Stimulated activated CD4-positive, alpha-beta T cell treated with anti-CD3 and anti-CD28 coated beads, Interleukin-1b, Interleukin-23, amount 100 ng/mL, for 24 hours (primary cell): ENCODE measurements at regions not wholly inside any gene's neighbourhood (a gene's known extent, or its start where the extent isn't known, plus 50 kb on each side); places are given as distances from the start of the nearest gene placed in this dataset.
"Not testable (repeated sequence)": the region's sequence is repeated elsewhere in the genome, so short reads cannot be mapped to it uniquely, and the experiment has no call there.

Source experiments
- DNase-seq, 4 experiments: peaks; one replicate each; pipeline ENCODE4 v3.0.0-alpha.2; 2020; ENCODE audit warnings: low read depth in 4 of 4, low spot score in 1 of 4

DNA sequence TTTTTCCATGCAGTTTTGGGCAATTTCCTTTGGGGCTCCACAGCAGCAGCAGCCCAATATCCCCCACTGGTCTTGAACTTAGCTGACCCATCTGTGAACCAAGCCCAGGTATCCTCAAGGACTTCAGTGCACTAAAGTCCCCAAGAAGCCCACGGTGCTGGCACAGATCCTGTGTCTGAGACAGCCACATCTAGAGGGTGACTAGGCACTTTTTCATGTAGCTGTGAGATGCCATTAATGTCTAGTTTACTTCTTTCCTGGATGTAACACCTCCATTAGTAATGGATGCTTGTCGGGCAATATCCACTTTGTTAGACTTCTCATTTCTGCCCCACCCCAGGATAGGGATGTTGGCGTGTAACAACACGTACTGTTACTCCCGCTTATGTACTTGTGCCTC, 117.9 kb downstream of the GPCPD1 start:
- DNase-seq: no peak

GRCh38 chr20:5491455-5491854, 119.4 kb downstream of the GPCPD1 start:
- DNase-seq: no peak

- no peak for DNase-seq
Observed at GRCh38 chr20:5489601-5490000, 121.2 kb downstream of the GPCPD1 start.

DNA sequence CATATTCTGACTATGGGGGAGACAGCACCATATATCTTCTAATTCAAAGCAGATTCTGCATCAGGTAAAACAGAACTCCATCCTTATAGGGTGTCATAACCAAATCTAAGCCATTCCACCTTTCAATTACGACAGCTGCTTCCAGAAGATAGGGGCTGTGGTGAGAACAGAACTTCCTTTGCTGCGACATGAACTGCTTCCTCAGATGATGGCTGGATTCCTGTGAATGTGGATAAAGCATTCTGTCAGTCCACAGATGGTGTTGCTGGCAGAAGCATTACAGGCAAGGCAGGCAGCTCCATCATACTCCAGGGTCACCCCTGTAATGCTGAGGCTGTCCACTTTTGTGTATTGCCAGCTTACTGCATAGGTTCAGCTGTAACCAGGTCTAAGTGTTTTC, 122.0 kb downstream of the GPCPD1 start:
- DNase-seq: no peak

DNA sequence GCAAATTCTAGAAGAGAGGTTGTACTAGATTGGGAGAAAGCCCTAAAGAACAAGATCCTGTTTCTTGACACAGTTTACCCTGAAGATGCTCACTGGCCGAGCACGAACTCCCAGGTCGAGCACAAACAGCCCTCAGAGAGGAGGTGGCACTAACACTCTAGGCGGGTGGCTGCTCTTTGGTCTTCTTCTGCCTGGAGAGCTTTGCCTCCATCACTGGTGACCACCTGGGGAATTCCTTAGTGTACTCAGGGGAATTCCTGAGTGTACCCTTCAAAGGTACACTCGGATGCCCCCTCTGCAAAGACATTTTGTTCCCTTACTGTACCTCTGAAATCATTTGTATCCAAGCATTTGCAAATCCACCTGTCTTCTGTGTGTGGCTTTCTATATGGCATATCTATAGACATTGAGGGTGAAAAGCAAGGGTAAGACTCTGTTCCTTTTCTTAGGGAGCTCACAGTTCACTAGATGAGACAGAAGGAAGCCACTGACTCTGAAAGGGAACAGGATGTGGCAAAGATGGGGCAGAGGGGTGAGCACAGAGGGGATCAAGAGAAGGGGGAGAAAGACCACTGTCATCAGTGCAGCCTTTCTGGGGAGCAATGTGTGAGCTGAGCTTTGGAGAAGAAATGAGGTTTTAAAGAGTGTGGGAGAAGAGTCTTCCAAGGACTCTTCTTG, 124.3 kb downstream of the GPCPD1 start:
- no peak for DNase-seq

GRCh38 chr20:5484926-5485325, 125.9 kb downstream of the GPCPD1 start:
- DNase-seq: no peak

DNA sequence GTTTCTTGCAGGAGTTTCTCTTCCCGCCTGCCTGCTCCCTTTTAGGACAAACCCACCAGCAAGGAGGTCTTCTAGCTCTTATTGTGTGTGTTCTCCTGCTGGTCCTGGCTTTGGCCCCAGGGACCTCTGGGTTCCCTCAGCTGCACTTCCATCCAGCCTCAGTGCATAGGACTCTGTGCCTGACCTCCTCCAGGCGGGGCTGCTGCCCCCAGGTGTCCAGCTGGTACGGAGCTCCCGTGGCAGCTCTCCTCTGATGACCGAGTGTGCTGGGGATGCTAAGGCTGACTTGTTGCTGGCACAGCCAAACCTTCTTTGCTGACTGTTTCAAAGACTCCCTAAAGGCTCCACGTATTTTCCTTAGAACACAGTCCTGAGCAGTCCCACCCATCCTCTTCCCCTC, 126.5 kb downstream of the GPCPD1 start:
- DNase-seq: no peak

DNA sequence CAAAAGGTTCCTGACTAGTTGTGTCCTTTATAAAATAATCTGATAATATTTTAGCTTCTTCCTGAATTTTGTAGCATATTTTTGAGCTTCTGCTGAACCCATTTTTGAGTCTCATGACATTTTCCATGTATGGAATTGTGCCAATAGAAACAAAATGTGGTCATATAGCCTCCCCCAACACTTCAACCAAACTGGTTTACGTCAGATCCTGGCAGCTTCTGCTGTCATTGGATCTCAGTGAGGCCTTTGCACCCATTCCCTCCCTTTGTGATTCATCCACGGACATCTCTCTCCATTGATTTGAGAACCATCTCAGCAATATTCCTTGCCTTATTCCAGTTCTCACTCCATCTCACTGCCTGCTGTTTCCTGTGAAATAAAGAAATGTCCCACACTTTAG, 128.0 kb downstream of the GPCPD1 start:
- no peak for DNase-seq

DNA sequence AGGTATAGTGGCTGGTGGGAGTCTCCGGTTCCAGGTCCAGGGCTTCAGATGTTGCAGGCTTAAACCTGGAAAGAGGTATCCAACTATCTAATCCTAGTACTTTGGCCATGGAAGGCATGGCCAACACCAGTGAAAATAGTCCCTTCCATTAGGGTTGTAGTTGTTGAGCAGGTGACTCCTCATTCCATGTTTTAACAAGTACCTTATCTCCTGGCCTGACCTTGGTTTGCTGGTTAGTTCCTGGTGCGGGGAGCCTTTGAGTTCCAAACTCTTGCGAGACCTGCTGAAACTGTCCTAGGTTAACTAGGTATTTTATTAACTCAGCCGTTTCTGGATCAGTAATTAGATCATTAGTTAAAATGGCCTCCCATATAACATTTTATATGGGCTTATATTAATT, 128.9 kb downstream of the GPCPD1 start:
- DNase-seq: no peak

- DNase-seq: no peak
Observed at GRCh38 chr20:5480824-5481600, 129.8 kb downstream of the GPCPD1 start.

DNA sequence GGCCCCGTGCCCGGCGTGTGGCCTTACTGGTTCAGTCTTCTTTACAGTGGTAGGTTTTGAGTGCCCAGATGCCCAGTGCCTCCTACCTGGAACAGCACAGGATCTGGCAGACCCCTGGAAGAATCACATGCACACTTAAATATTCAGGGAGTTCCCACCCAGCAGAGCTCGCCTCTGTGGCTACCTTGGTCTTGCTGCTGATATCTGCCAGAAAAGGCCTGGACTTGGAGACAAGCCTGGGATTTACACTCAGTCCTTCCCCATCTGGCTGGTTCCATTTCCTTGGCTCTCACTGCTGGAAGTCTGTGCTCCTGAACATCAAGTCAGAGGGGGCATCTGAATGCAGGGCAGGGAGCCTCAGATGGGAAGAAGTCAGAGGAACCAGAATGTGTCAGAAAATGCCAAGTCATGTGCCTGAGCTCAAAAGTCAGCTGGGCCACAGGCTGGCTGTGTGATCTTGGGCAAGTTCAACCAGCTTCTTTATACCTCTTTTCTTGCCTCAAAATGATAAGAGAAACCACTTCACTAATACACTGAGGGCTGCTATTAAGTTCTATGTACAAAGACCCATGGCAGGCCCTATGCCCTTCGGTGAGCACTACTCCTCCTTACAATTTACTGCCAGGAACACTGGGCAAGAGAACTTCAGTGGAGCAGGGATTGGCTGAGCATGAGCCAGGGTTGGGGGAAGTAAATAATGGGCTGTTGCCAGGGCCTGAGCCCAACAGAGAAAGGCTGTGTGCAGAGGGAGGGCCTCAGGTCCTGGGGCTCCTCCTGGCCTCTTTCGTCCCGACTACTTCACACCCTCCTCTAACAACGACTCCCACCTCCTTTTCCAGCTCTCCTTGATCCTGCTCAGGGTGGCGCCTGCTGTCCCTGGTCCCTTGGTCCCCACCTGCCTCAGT, 135.9 kb downstream of the GPCPD1 start:
- DNase-seq: no peak

- not testable (repeated sequence) for DNase-seq
Observed at GRCh38 chr20:5471866-5472265, 138.9 kb downstream of the GPCPD1 start.

DNA sequence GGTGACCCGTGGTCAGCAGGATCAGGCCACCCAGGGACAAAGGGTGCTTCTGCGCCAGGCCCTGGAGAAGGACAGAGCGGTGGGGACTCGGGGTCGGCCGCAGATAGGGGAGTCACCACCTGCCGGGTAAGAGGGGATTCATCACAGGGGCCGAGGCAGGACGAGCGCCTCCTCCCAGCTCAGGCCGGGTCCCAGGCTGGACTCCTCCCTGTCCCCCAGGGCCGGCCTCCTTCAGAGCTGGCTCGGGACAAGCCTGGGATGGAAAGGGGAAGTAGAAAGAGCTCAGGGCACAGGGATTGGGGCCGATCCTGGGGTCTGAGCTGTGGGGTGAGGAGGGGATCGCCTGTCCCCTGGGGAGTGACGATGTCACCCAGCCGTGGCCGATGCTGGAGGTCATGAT, 139.4 kb downstream of the GPCPD1 start:
- DNase-seq: no peak

- DNase-seq: no peak
Observed at GRCh38 chr20:5470943-5471342, 139.9 kb downstream of the GPCPD1 start.

- no peak for DNase-seq
Observed at GRCh38 chr20:5470458-5470857, 140.3 kb downstream of the GPCPD1 start.

DNA sequence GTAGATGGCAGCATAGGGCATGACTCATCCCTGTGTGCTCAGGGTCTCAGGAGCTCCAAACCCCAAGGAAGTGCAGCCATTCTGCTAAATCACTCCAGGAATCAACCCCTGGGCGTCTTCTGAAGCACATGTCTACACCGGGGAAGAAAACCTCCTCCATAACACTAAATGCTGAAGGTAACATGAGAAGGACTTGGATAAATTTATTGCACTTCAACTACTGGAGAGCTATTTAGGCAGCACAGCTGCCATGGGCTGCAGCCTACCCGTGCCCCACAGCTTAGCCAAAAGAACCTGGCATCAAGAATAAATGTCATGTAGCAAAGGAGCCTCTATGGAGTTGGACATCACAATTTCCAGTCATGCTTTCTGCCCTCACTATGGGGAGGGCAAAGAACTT, 141.7 kb downstream of the GPCPD1 start:
- no peak for DNase-seq

DNA sequence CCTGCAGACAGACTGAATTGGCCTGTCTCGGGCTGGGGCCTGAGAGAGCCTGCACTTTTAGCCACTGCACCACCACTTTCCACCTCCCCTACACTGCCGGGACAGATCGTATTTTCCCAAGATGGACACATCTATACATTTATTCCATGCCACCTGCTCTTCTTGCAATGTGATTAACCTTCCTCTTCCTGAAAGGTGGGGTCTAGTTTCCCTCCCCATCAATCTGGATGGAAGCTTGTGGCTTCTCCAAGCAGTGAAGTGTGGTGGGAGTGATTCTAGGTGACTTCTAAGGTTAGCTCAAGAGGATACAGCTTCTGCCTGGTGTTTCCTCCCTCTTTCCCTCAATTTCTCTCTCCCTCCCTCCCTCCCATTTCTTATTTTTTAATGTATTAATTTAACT, 143.7 kb downstream of the GPCPD1 start:
- no peak for DNase-seq

DNA sequence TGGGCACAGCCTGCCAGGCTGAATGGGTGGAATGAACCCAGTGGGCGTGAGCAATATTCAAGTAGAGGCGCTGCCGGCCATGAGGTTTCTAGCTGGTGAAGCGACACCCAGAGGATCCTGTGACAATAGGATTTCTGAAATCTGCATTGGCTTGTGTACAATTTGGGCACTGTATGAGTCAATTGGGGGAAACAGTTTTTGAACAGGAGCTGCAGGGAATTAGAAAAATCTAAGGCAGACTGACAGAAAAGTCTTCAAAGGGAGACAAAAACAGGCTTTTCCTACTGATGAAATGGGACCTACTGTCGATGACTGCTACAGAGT, 145.2 kb downstream of the GPCPD1 start:
- DNase-seq: no peak

DNA sequence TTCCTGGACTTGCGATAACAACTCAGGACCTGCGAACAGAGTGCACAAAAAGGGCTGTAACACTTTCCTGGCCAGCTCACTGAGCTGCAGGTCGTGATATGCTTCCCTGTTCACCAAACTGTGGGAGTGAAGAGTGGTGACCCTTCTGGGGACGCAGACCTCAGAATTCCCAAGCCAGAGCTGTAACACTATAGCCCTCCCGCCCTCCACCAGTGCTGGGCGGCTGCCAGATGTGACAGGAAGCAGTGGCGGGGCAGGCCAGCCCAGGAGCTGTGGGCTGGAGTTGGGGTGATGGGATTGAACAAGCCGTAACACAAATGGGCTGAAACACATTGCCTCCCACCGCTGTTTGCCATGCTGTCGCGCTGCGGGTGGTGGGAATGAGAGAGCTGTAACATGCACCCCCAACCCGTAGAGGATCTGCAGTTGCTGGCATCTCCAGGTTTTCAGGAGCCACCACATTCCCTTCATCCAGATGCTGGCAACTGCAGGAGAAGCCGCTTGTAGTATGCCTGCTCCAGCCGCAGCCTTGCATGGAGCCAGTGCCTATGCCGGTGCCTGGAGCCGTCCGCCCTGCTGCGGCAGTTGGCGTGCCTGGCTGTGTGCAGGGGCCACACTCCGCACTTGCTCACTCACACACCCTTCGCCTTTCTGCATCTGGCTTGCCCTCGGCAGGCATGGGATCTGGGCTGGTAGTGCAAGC, 145.8 kb downstream of the GPCPD1 start:
- no peak for DNase-seq

- no peak for DNase-seq
Observed at GRCh38 chr20:5463007-5463686, 146.4 kb upstream of the PROKR2 start.

DNA sequence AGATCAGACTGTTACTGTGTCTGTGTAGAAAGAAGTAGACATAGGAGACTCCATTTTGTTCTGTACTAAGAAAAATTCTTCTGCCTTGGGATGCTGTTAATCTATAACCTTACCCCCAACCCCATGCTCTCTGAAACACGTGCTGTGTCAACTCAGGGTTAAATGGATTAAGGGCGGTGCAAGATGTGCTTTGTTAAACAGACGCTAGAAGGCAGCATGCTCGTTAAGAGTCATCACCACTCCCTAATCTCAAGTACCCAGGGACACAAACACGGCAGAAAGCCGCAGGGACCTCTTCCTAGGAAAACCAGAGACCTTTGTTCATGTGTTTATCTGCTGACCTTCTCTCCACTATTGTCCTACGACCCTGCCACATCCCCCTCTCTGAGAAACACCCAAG, 137.0 kb upstream of the PROKR2 start:
- DNase-seq: not testable (repeated sequence)
